ENCODE measurements at regions not wholly inside any gene's neighbourhood (a gene's known extent, or its start where the extent isn't known, plus 50 kb on each side); places are given as distances from the start of the nearest gene placed in this dataset.

DNA sequence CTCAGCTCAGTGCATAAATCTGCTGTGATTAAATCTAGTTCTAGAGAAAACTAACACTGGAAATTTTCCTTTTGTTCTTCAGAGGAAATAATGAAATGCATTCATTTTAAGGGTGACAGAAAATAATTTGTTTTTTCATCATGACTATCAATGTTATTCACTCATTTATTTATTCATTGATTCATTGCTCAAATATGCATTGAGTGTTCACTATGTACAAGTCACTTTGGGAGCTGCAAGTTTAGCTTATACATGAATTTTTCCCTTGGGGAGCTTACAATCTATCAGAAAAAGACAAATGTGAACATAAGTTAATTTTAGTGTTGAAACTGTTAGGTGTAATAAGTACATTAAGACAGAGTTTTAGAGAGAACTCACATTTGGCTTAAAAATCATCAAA, 897.8 kb downstream of the CENPC start:
- TF ChIP-seq CTCF (IDR thresholded peaks at IDR 0.05) (no peak), POLR2A (IDR thresholded peaks at IDR 0.05) (no peak), EP300 (IDR thresholded peaks at IDR 0.05) (no peak)

All from ovary (tissue), 3 donors.